ENCODE measurements at regions not wholly inside any gene's neighbourhood (a gene's known extent, or its start where the extent isn't known, plus 50 kb on each side); places are given as distances from the start of the nearest gene placed in this dataset.

DNA sequence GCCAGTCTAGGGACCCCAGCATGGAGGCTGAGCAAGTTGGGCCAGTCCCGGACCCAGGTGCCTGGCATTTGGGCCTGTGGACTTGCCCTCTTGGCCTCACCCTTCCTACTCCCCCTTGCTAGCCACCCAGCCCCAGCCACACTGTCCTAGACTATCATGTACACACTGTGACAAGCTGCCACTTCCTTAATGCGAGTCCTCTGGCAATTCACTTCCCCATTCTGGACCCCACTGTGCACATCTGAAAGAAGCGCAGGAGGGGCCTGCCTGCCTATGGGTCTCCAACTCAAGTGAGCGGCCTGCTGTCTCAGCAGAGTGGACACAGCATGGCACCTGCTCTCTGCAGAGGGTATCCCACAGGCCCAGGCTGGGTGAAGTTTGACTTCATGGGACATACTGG, 68.5 kb upstream of the LMO1 start:
- peaks cover 3 to 21% (median 14%) of the 10 kb centered on the region in 4 experiments for H3K4me1 ChIP-seq (replicated peaks in 1 of 4; ENCODE audit: control insufficient read depth in 3 of 4, insufficient read depth in 4 of 4, low read length in 3 of 4)
- no peaks in the 10 kb centered on the region for H3K79me2 ChIP-seq (ENCODE audit: control insufficient read depth in 1 of 2, insufficient read depth in 2 of 2, low read length in 2 of 2)
- no peaks in the 10 kb centered on the region for H3K23me2 ChIP-seq (ENCODE audit: low read depth, low read length)
- CTCF ChIA-PET (ENCODE audit: partially characterized antibody), result interaction anchor here (0.8 to 5.9 kb wide), 3 partner anchors 14 to 104 kb away, joined by 3 to 62 read pairs (median 29); partner anchors contain the start of gene LMO1
- no peak overlapping the region for H4K91ac ChIP-seq (replicated peaks; ENCODE audit: insufficient read length, low read length)
- H4K20me1 ChIP-seq (replicated peaks in 1 of 2; ENCODE audit: control insufficient read depth in 1 of 2, insufficient read depth in 2 of 2, low read length in 2 of 2), result no peaks in the 10 kb centered on the region
- H3K23ac ChIP-seq (ENCODE audit: insufficient read length), result no peak overlapping the region
- POLR2A ChIA-PET (ENCODE audit: partially characterized antibody), result no interaction called here
- no peak overlapping the region for H2BK20ac ChIP-seq (ENCODE audit: low read length)
- WGBS, 2 experiments (ENCODE audit: extremely low coverage in 1 of 2, insufficient coverage in 1 of 2, insufficient read length in 1 of 2, insufficient replicate concordance in 2 of 2, low coverage in 1 of 2, low lambda C conversion rate in 2 of 2, missing lambda C conversion rate in 1 of 2), result 88% methylated on average over 4 of the region's 4 CpGs; no CpG with 5 or more reads in 1 of the 2 experiments
- H3K14ac ChIP-seq (ENCODE audit: insufficient read length), result no peak overlapping the region
- H3K9me3 ChIP-seq (ENCODE audit: insufficient read depth in 2 of 2, low read depth in 1 of 2, low read length in 1 of 2), result no peaks in the 10 kb centered on the region
- no peak overlapping the region for H2AFZ ChIP-seq (ENCODE audit: low read length)
- H3K79me1 ChIP-seq (ENCODE audit: low read depth, low read length), result no peaks in the 10 kb centered on the region
- no peak overlapping the region for H4K8ac ChIP-seq (ENCODE audit: extremely low read depth, insufficient read depth, low read length)
- no peak overlapping the region for H3K56ac ChIP-seq (replicated peaks; ENCODE audit: insufficient read length, low read depth, low read length)
- no peak overlapping the region for H2AK5ac ChIP-seq (ENCODE audit: low read depth, low read length)
- H3K4me2 ChIP-seq (ENCODE audit: insufficient read depth in 1 of 2, low read depth in 2 of 2, low read length in 2 of 2), result no peak overlapping the region
- H3K27ac ChIP-seq (ENCODE audit: low read depth, low read length), result no peak overlapping the region
- H3K18ac ChIP-seq (ENCODE audit: extremely low read depth, low read length), result no peak overlapping the region
- no peak overlapping the region for H2BK15ac ChIP-seq (ENCODE audit: low read length)
- H3K27me3 ChIP-seq (replicated peaks in 1 of 4; ENCODE audit: control insufficient read depth in 3 of 4, extremely low read depth in 1 of 4, insufficient read depth in 3 of 4, low read length in 3 of 4), result no peaks in the 10 kb centered on the region; a peak in 1 of 7 replicates
- H3K36me3 ChIP-seq (ENCODE audit: control insufficient read depth in 2 of 4, insufficient read depth in 4 of 4, low read length in 3 of 4), result no peaks in the 10 kb centered on the region
- no peak overlapping the region for H2BK120ac ChIP-seq (replicated peaks; ENCODE audit: low read depth, low read length)
- no peak overlapping the region for H3K9ac ChIP-seq (replicated peaks in 1 of 4; ENCODE audit: extremely low read depth in 1 of 4, low read depth in 3 of 4, low read length in 3 of 4)
- FAIRE-seq, result no peak
- DNase-seq (ENCODE audit: low read depth in 1 of 2, low spot score in 2 of 2), result no peak
- no peak overlapping the region for H4K5ac ChIP-seq (ENCODE audit: insufficient read length, low read depth, low read length)
- no peak overlapping the region for H3K4ac ChIP-seq (replicated peaks; ENCODE audit: insufficient read length, low read depth, low read length)
- no peak overlapping the region for H2BK5ac ChIP-seq (ENCODE audit: low read depth, low read length)
- H2BK12ac ChIP-seq (ENCODE audit: low read depth, low read length), result no peak overlapping the region
- no peak overlapping the region for H3K4me3 ChIP-seq (ENCODE audit: extremely low read depth in 1 of 4, insufficient read depth in 2 of 4, low read depth in 3 of 4, low read length in 4 of 4)
- TF ChIP-seq SP4 (IDR thresholded peaks at IDR 0.05; ENCODE audit: low read length) (no peak), RFX5 (IDR thresholded peaks at IDR 0.05; ENCODE audit: borderline replicate concordance, low read depth, low read length) (no peak), EGR1 (IDR thresholded peaks at IDR 0.05; ENCODE audit: borderline replicate concordance, low read depth, low read length) (no peak), JUN (IDR thresholded peaks at IDR 0.05; ENCODE audit: low read depth, low read length) (no peak), FOSL1 (IDR thresholded peaks at IDR 0.05; ENCODE audit: insufficient read depth, low read depth, low read length) (no peak), POU5F1 (IDR thresholded peaks at IDR 0.05; ENCODE audit: low read depth, low read length) (no peak), BCL11A (IDR thresholded peaks at IDR 0.05; ENCODE audit: low read depth in 2 of 2, low read length in 2 of 2) (no peak), CBX8 (IDR thresholded peaks at IDR 0.05; ENCODE audit: borderline replicate concordance, low read depth, low read length) (no peak), RAD21 (IDR thresholded peaks at IDR 0.05 in 1 of 2, conservative IDR thresholded peaks at IDR 0.05 in 1 of 2; ENCODE audit: low read depth in 2 of 2, low read length in 2 of 2) (no peak), BACH1 (IDR thresholded peaks at IDR 0.05; ENCODE audit: low read length) (no peak), MAFK (IDR thresholded peaks at IDR 0.05; ENCODE audit: low read depth, low read length) (no peak), SAP30 (IDR thresholded peaks at IDR 0.05; ENCODE audit: insufficient read depth, insufficient replicate concordance, low read length) (no peak)
- TF ChIP-seq, protein P1, sequence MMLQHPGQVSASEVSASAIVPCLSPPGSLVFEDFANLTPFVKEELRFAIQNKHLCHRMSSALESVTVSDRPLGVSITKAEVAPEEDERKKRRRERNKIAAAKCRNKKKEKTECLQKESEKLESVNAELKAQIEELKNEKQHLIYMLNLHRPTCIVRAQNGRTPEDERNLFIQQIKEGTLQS (IDR thresholded peaks at IDR 0.05; ENCODE audit: insufficient read depth, low read depth, low read length), result no peak

Measured in H1 (cell line).